Neuron (in vitro differentiated cells): ENCODE measurements at regions not wholly inside any gene's neighbourhood (a gene's known extent, or its start where the extent isn't known, plus 50 kb on each side); places are given as distances from the start of the nearest gene placed in this dataset.

Source experiments
- H2AFZ ChIP-seq: one replicate; pipeline ENCODE4 v1.6.1; 2013; ENCODE audit warnings: low read depth, mild to moderate bottlenecking, inconsistent platforms, low read length, moderate library complexity
- H3K27me3 ChIP-seq: one replicate; pipeline ENCODE4 v1.6.1; 2013; ENCODE audit warnings: low read length; ENCODE audit not compliant: insufficient read depth
- H3K36me3 ChIP-seq: one replicate; pipeline ENCODE4 v1.6.1; 2013; ENCODE audit warnings: low read length; ENCODE audit not compliant: insufficient read depth
- H3K4me1 ChIP-seq: one replicate; pipeline ENCODE4 v1.6.1; 2013; ENCODE audit warnings: low read length; ENCODE audit not compliant: insufficient read depth
- H3K4me3 ChIP-seq: 2 replicates; pipeline ENCODE4 v1.5.1; 2013; ENCODE audit warnings: mild to moderate bottlenecking, low read length, moderate library complexity
- H3K9me3 ChIP-seq: one replicate; pipeline ENCODE4 v1.6.1; 2013; ENCODE audit warnings: low read length

DNA sequence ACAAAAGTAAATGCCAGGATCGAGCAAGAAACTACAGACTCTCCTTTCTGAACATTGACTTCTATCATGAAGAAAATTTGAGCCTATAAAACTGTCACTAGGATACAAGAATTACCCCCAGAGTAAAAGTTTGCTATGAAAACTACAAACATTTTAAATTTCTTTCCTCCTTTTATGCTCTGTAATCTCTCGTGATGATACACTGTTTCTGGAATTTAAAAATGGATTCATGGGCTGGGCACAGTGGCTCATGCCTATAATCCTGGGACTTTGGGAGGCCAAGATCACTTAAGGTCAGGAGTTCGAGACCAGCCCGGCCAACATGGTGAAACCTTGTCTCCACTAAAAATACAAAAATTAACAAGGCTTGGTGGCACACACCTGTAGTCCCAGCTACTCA, 181.3 kb downstream of the ZNF281 start:
- Histone ChIP-seq H3K4me3 (peak overlapping the region; percentile 23), H3K36me3 (no peaks in the 10 kb centered on the region), H3K9me3 (no peaks in the 10 kb centered on the region), H2AFZ (no peak overlapping the region), H3K27me3 (no peaks in the 10 kb centered on the region), H3K4me1 (peaks cover 23% of the 10 kb centered on the region)

- H2AFZ ChIP-seq: peak overlapping the region; percentile 31
- H3K9me3 ChIP-seq: no peaks in the 10 kb centered on the region
- H3K36me3 ChIP-seq: no peaks in the 10 kb centered on the region
- H3K4me1 ChIP-seq: peaks cover 23% of the 10 kb centered on the region
- peak overlapping the region; percentile 23 for H3K4me3 ChIP-seq
- no peaks in the 10 kb centered on the region for H3K27me3 ChIP-seq
These were observed 181.8 kb downstream of the ZNF281 start for GRCh38 chr1:200228081-200228480.
